DOHH2 (cell line): ENCODE measurements at regions not wholly inside any gene's neighbourhood (a gene's known extent, or its start where the extent isn't known, plus 50 kb on each side); places are given as distances from the start of the nearest gene placed in this dataset.

Experiments used
- H3F3A ChIP-seq: fragments of 200-600 bp; sonication (generic), shearing (Covaris generic); 2 replicates; pipeline ENCODE4 v1.6.0; 2016; ENCODE audit warnings: antibody characterized with exemption, mild to moderate bottlenecking; ENCODE audit not compliant: control insufficient read depth, insufficient read depth
- H3K27ac ChIP-seq: fragments of 200-600 bp; sonication (generic); 2 replicates; pipeline ENCODE4 v1.5.1; 2014; ENCODE audit warnings: low read depth, mild to moderate bottlenecking, low read length, moderate library complexity
- H3K27me3 ChIP-seq: fragments of 200-600 bp; sonication (generic); 2 replicates; pipeline ENCODE4 v1.6.1; 2014; ENCODE audit warnings: mild to moderate bottlenecking, low read length, mixed read lengths; ENCODE audit not compliant: control insufficient read depth
- H3K36me3 ChIP-seq: fragments of 200-600 bp; sonication (generic); 2 replicates; pipeline ENCODE4 v1.6.1; 2014; ENCODE audit warnings: mild to moderate bottlenecking, low read length, moderate library complexity, mixed read lengths; ENCODE audit not compliant: control insufficient read depth
- H3K4me1 ChIP-seq: fragments of 200-600 bp; sonication (generic); 2 replicates; pipeline ENCODE4 v1.6.1; 2014; ENCODE audit warnings: mild to moderate bottlenecking, low read length, mixed read lengths; ENCODE audit not compliant: control insufficient read depth
- H3K4me2 ChIP-seq: fragments of 200-600 bp; sonication (generic); 2 replicates; pipeline ENCODE4 v1.6.0; 2014; ENCODE audit warnings: mild to moderate bottlenecking, low read length, moderate library complexity
- H3K4me3 ChIP-seq: fragments of 200-600 bp; sonication (generic); 2 replicates; pipeline ENCODE4 v1.5.1; 2014; ENCODE audit warnings: mild to moderate bottlenecking, low read length, mixed read lengths
- H3K79me2 ChIP-seq: fragments of 200-600 bp; sonication (generic); 2 replicates; pipeline ENCODE4 v1.6.1; 2014; ENCODE audit warnings: mild to moderate bottlenecking, low read length, mixed read lengths; ENCODE audit not compliant: control insufficient read depth
- H3K9me2 ChIP-seq: fragments of 200-600 bp; sonication (generic); replicated peaks from 2 replicates; pipeline ENCODE4 v1.6.1; 2014; ENCODE audit warnings: mild to moderate bottlenecking, low read length, mixed read lengths; ENCODE audit not compliant: control insufficient read depth
- H3K9me3 ChIP-seq: fragments of 200-600 bp; sonication (generic); 2 replicates; pipeline ENCODE4 v1.6.1; 2014; ENCODE audit warnings: antibody characterized with exemption, low read length, mixed read lengths; ENCODE audit not compliant: control insufficient read depth, insufficient read depth
- H4K20me1 ChIP-seq: fragments of 200-600 bp; sonication (generic); 2 replicates; pipeline ENCODE4 v1.6.0; 2014; ENCODE audit warnings: low read depth, mild to moderate bottlenecking, antibody characterized with exemption, low read length, moderate library complexity; ENCODE audit not compliant: control insufficient read depth, insufficient read depth
- CTCF ChIP-seq: fragments of 200-600 bp; sonication (generic); IDR thresholded peaks from one replicate; pipeline ENCODE4 v1.5.1; 2014; ENCODE audit warnings: antibody characterized with exemption, mild to moderate bottlenecking, low read depth, low read length; ENCODE audit not compliant: poor library complexity, severe bottlenecking
- EZH2phosphoT487 ChIP-seq: fragments of 200-600 bp; sonication (generic); IDR thresholded peaks from 2 replicates; pipeline ENCODE4 v1.6.1; 2017; ENCODE audit warnings: borderline replicate concordance, mild to moderate bottlenecking, antibody characterized with exemption, low read length, moderate library complexity, mixed read lengths

- Histone ChIP-seq H3K9me2 (no peaks in the 10 kb centered on the region), H3K36me3 (no peaks in the 10 kb centered on the region), H3F3A (peaks cover 4% of the 10 kb centered on the region), H3K79me2 (no peaks in the 10 kb centered on the region), H3K9me3 (no peaks in the 10 kb centered on the region), H3K4me2 (peak overlapping the region; percentile 53), H3K4me3 (peak overlapping the region; percentile 30), H4K20me1 (no peaks in the 10 kb centered on the region), H3K27me3 (peaks cover 21% of the 10 kb centered on the region), H3K27ac (no peak overlapping the region), H3K4me1 (peaks cover 39% of the 10 kb centered on the region)
- TF ChIP-seq CTCF = no peak
- TF ChIP-seq EZH2phosphoT487 = no peak
Observed at GRCh38 chr12:116672842-116673516, 64.9 kb downstream of the SPRING1 start.

- H3K79me2 ChIP-seq = no peaks in the 10 kb centered on the region
- H3K9me2 ChIP-seq = no peaks in the 10 kb centered on the region
- H3K27ac ChIP-seq = no peak overlapping the region
- peaks cover 4% of the 10 kb centered on the region for H3F3A ChIP-seq
- peaks cover 36% of the 10 kb centered on the region for H3K4me1 ChIP-seq
- H3K4me2 ChIP-seq = no peak overlapping the region
- no peak overlapping the region for H3K4me3 ChIP-seq
- no peaks in the 10 kb centered on the region for H4K20me1 ChIP-seq
- no peaks in the 10 kb centered on the region for H3K9me3 ChIP-seq
- H3K27me3 ChIP-seq = peaks cover 13% of the 10 kb centered on the region; the same call in 1 of the 2 replicates
- TF ChIP-seq CTCF (no peak), EZH2phosphoT487 (no peak)
- no peaks in the 10 kb centered on the region for H3K36me3 ChIP-seq
Observed at GRCh38 chr12:116672010-116672409, 65.9 kb downstream of the SPRING1 start.

GRCh38 chr12:116670859-116671258 is 67.0 kb downstream of the SPRING1 start:
- Histone ChIP-seq H4K20me1 (no peaks in the 10 kb centered on the region), H3F3A (peaks cover 4% of the 10 kb centered on the region), H3K27me3 (peaks cover 7% of the 10 kb centered on the region; the same call in 1 of the 2 replicates), H3K4me3 (no peak overlapping the region), H3K36me3 (no peaks in the 10 kb centered on the region), H3K27ac (no peak overlapping the region), H3K79me2 (no peaks in the 10 kb centered on the region), H3K9me2 (no peaks in the 10 kb centered on the region), H3K9me3 (no peaks in the 10 kb centered on the region), H3K4me2 (no peak overlapping the region), H3K4me1 (peaks cover 29% of the 10 kb centered on the region)
- TF ChIP-seq CTCF (no peak), EZH2phosphoT487 (no peak)
